Heart left ventricle (tissue), 16 donors: ENCODE measurements at regions not wholly inside any gene's neighbourhood (a gene's known extent, or its start where the extent isn't known, plus 50 kb on each side); places are given as distances from the start of the nearest gene placed in this dataset.

Source experiments
- ATAC-seq, 4 donors: fragments of 200-7000 bp; cut with Tn5 transposase; one replicate each; pipeline ENCODE4 v1.9.1; 2020 to 2022; ENCODE audit warnings: moderate library complexity in 4 of 4, mild to moderate bottlenecking in 3 of 4, moderate number of reproducible peaks in 1 of 4
- DNase-seq, 5 donors: peaks; one replicate each; pipeline ENCODE4 v3.0.0-alpha.2; 2020
- H3K27ac ChIP-seq, 12 donors: fragments of 200-600 bp; sonication (generic) in 4 of 12; one replicate each; pipeline versions ENCODE4 v1.5.0 to v1.8.0; 2016 to 2022; ENCODE audit warnings: mild to moderate bottlenecking in 2 of 12
- H3K27me3 ChIP-seq, 9 donors: fragments of 200-600 bp; sonication (generic) in 2 of 9; one replicate each; pipeline versions ENCODE4 v1.5.1 to v1.8.0; 2016 to 2022; ENCODE audit warnings: mild to moderate bottlenecking in 3 of 9
- H3K36me3 ChIP-seq, 9 donors: fragments of 200-600 bp; sonication (generic) in 2 of 9; one replicate each; pipeline versions ENCODE4 v1.5.0 to v1.8.0; 2018 to 2022; ENCODE audit warnings: mild to moderate bottlenecking in 2 of 9
- H3K4me1 ChIP-seq, 12 donors: fragments of 200-600 bp; sonication (generic) in 4 of 12; one replicate each; pipeline versions ENCODE4 v1.5.0 to v1.8.0; 2016 to 2022; ENCODE audit warnings: mild to moderate bottlenecking in 3 of 12
- H3K4me3 ChIP-seq, 12 donors: fragments of 200-600 bp; sonication (generic) in 4 of 12; one replicate each; pipeline versions ENCODE4 v1.5.0 to v1.8.0; 2017 to 2022; ENCODE audit warnings: mild to moderate bottlenecking in 9 of 12, moderate library complexity in 4 of 12
- H3K9me3 ChIP-seq, 12 donors: fragments of 200-600 bp; sonication (generic) in 4 of 12; one replicate each; pipeline versions ENCODE4 v1.5.0 to v1.8.0; 2016 to 2022; ENCODE audit warnings: mild to moderate bottlenecking in 1 of 12
- CTCF ChIP-seq, 12 donors: fragments of 200-600 bp; sonication (generic) in 4 of 12; IDR thresholded peaks; one replicate each; pipeline versions ENCODE4 v1.5.0 to v1.8.0; 2018 to 2022; ENCODE audit warnings: antibody characterized with exemption in 12 of 12, mild to moderate bottlenecking in 5 of 12
- POLR2A ChIP-seq, 2 donors: fragments of 450-650 bp; IDR thresholded peaks; one replicate each; pipeline ENCODE4 v1.6.1; 2017; ENCODE audit warnings: antibody characterized with exemption in 2 of 2, mild to moderate bottlenecking in 2 of 2, moderate library complexity in 2 of 2
- WGBS, 4 donors: extraction: QIAGEN DNeasy Blood & Tissue Kit in 2 of 4; methylation state at CpG; one replicate each; pipeline versions ENCODE4 v1.1.5 to v1.1.7; 2013 to 2018; 5-methylcytosine and 5-hydroxymethylcytosine counted together
- intact Hi-C, 10 donors: fragments of 100-400 bp; cut with DNase I; formaldehyde crosslinking; loops; one replicate each; pipeline versions ENCODE4 v1.11.1 to v1.14.2; 2022
- donor health status: ischemic (EF 13 %, LVEDD 7.1; RV severe dilation, severe dysfunction).
- donor health status: healthy with polysubstance abuse.
- donor health status: DM: no; HTN: yes; CAD: no.
- donor health status: DM: no; HTN: no; CAD: no.
- donor health status: ischemic (EF 25% LVEDD 6.9; RV normal size, moderate dysfunction).
- donor health status: ischemic (EF 25% LVEDD 5.7; RV mildly dilated, moderate dysfunction).
- donor health status: healthy.
- donor health status: DM: yes; HTN: yes; CAD: no.
- donor health status: ischemic (EF 35%, LVEDD 5.7; RV mildly dilated, moderate dysfunction).
- donor health status: nonischemic (EF 11% LVEDD 7.7; RV severe dilation, severe dysfunction).
- donor health status: DM: yes; HTN: yes; CAD: no.
- donor health status: PGD.
- donor health status: ischemic (EF 29% LVEDD 5.4; RV normal size, mild dysfunction).
- donor health status: nonischemic (EF 23%, LVEDD 6.1; RV moderate dilation, normal function).

GRCh38 chr10:8487346-8487745, 432.9 kb downstream of the GATA3 start:
- Histone ChIP-seq H3K9me3 (no peaks in the 10 kb centered on the region), H3K4me3 (no peak overlapping the region), H3K27me3 (peaks cover 0 to 7% (median 0%) of the 10 kb centered on the region in 9 donors), H3K27ac (no peak overlapping the region), H3K36me3 (no peaks in the 10 kb centered on the region), H3K4me1 (no peaks in the 10 kb centered on the region)
- ATAC-seq (no peak), DNase-seq (no peak)
- intact Hi-C loops, result no loop called here
- TF ChIP-seq CTCF (IDR thresholded peaks at IDR 0.05), result no peak
- TF ChIP-seq POLR2A (IDR thresholded peaks at IDR 0.05), result no peak
- WGBS, 4 donors, result 75 to 86% (median 83%) methylated on average over 7 of the region's 7 CpGs

GRCh38 chr10:8489232-8489631, 434.7 kb downstream of the GATA3 start:
- ATAC-seq (no peak), DNase-seq (no peak)
- TF ChIP-seq CTCF (IDR thresholded peaks at IDR 0.05) (no peak), POLR2A (IDR thresholded peaks at IDR 0.05) (no peak)
- Histone ChIP-seq H3K9me3 (no peaks in the 10 kb centered on the region), H3K4me1 (no peaks in the 10 kb centered on the region), H3K36me3 (no peaks in the 10 kb centered on the region), H3K27me3 (peaks cover 0 to 7% (median 0%) of the 10 kb centered on the region in 9 donors), H3K27ac (no peak overlapping the region), H3K4me3 (no peak overlapping the region)
- intact Hi-C loops, result no loop called here
- WGBS, 4 donors, result 90 to 94% (median 92%) methylated on average over 3 of the region's 3 CpGs

- no peaks in the 10 kb centered on the region for H3K36me3 ChIP-seq
- ATAC-seq (no peak), DNase-seq (no peak)
- no peaks in the 10 kb centered on the region for H3K4me1 ChIP-seq
- H3K9me3 ChIP-seq, result no peaks in the 10 kb centered on the region
- peaks cover 0 to 7% (median 0%) of the 10 kb centered on the region in 9 donors for H3K27me3 ChIP-seq
- H3K27ac ChIP-seq, result no peak overlapping the region
- intact Hi-C loops, result no loop called here
- H3K4me3 ChIP-seq, result no peak overlapping the region
- WGBS, 4 donors, result 45 to 46% (median 45%) methylated on average over 4 to 6 of the region's 6 CpGs
- TF ChIP-seq CTCF (IDR thresholded peaks at IDR 0.05) (no peak), POLR2A (IDR thresholded peaks at IDR 0.05) (no peak)
These were observed 435.3 kb downstream of the GATA3 start for GRCh38 chr10:8489823-8490222.

- no peaks in the 10 kb centered on the region for H3K27me3 ChIP-seq
- no peak overlapping the region for H3K27ac ChIP-seq
- DNase-seq (no peak), ATAC-seq (no peak)
- TF ChIP-seq CTCF (IDR thresholded peaks at IDR 0.05) (no peak), POLR2A (IDR thresholded peaks at IDR 0.05) (no peak)
- WGBS, 4 donors, result 94 to 98% (median 95%) methylated on average over 1 of the region's 1 CpG
- no peaks in the 10 kb centered on the region for H3K4me1 ChIP-seq
- no peaks in the 10 kb centered on the region for H3K36me3 ChIP-seq
- H3K9me3 ChIP-seq, result no peaks in the 10 kb centered on the region
- intact Hi-C loops, result no loop called here
- no peak overlapping the region for H3K4me3 ChIP-seq
These were observed 443.8 kb downstream of the GATA3 start for GRCh38 chr10:8498290-8498689.
